ENCODE measurements at regions not wholly inside any gene's neighbourhood (a gene's known extent, or its start where the extent isn't known, plus 50 kb on each side); places are given as distances from the start of the nearest gene placed in this dataset.

DNA sequence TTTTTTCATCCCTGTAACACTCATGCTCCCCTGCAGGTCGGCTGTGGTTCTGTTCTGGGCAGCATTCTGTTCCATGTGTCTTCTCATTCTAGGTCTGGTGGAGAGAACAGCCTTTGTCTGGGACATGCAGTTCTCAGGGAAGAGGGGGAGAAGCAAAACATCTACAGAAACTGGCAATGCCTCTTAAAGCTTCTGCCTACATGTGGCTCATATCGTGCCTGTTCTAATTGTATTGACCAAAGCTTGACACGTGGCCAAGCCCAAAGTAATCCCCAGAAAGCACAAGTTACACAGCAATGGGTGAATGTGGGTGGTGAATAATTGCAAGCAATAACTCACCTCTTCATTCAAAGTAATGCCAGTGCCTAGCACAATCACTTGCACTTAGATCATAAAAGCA lies 218.2 kb upstream of the IL12B start:
- TF ChIP-seq, protein P1, sequence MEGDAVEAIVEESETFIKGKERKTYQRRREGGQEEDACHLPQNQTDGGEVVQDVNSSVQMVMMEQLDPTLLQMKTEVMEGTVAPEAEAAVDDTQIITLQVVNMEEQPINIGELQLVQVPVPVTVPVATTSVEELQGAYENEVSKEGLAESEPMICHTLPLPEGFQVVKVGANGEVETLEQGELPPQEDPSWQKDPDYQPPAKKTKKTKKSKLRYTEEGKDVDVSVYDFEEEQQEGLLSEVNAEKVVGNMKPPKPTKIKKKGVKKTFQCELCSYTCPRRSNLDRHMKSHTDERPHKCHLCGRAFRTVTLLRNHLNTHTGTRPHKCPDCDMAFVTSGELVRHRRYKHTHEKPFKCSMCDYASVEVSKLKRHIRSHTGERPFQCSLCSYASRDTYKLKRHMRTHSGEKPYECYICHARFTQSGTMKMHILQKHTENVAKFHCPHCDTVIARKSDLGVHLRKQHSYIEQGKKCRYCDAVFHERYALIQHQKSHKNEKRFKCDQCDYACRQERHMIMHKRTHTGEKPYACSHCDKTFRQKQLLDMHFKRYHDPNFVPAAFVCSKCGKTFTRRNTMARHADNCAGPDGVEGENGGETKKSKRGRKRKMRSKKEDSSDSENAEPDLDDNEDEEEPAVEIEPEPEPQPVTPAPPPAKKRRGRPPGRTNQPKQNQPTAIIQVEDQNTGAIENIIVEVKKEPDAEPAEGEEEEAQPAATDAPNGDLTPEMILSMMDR (IDR thresholded peaks at IDR 0.05; ENCODE audit: poor library complexity): no peak
- no peak for TF ChIP-seq EZH2phosphoT487 (IDR thresholded peaks at IDR 0.05; ENCODE audit: low read depth, severe bottlenecking, unreplicated experiment)

Measured in hepatocyte (in vitro differentiated cells).